KMS-11 (cell line): ENCODE measurements at regions not wholly inside any gene's neighbourhood (a gene's known extent, or its start where the extent isn't known, plus 50 kb on each side); places are given as distances from the start of the nearest gene placed in this dataset.

Source experiments
- H2AFZ ChIP-seq: fragments of 200-600 bp; sonication (generic); 2 replicates; pipeline ENCODE4 v1.6.1; 2016; ENCODE audit warnings: antibody characterized with exemption, mixed run types, low read depth
- H3K27ac ChIP-seq: fragments of 200-600 bp; sonication (generic); 2 replicates; pipeline ENCODE4 v1.6.1; 2016; ENCODE audit warnings: mild to moderate bottlenecking, mixed run types
- H3K27me3 ChIP-seq: fragments of 200-600 bp; sonication (generic); 2 replicates; pipeline ENCODE4 v1.6.1; 2017; ENCODE audit warnings: mild to moderate bottlenecking, low read depth, mixed run types, moderate library complexity; ENCODE audit not compliant: insufficient read depth
- H3K36me3 ChIP-seq: fragments of 200-600 bp; sonication (generic); 2 replicates; pipeline ENCODE4 v1.6.1; 2017; ENCODE audit warnings: mild to moderate bottlenecking, mixed run types; ENCODE audit not compliant: insufficient read depth
- H3K4me1 ChIP-seq: fragments of 200-600 bp; sonication (generic); 2 replicates; pipeline ENCODE4 v1.6.1; 2016; ENCODE audit warnings: mild to moderate bottlenecking, low read depth, mixed run types; ENCODE audit not compliant: poor library complexity, severe bottlenecking
- H3K4me2 ChIP-seq: fragments of 200-600 bp; sonication (generic); 2 replicates; pipeline ENCODE4 v1.7.0; 2016; ENCODE audit warnings: mild to moderate bottlenecking, mixed run types
- H3K4me3 ChIP-seq: fragments of 200-600 bp; sonication (generic); IDR thresholded peaks from 2 replicates; pipeline ENCODE4 v1.6.1; 2017; ENCODE audit warnings: low read depth, low read length, mixed read lengths; ENCODE audit not compliant: insufficient read depth
- H3K79me2 ChIP-seq: fragments of 200-600 bp; sonication (generic); 2 replicates; pipeline ENCODE4 v1.6.1; 2016; ENCODE audit warnings: low read depth, mixed run types; ENCODE audit not compliant: insufficient read depth
- H3K9ac ChIP-seq: fragments of 200-600 bp; sonication (generic); 2 replicates; pipeline ENCODE4 v1.6.1; 2016; ENCODE audit warnings: mild to moderate bottlenecking, mixed run types
- H4K20me1 ChIP-seq: fragments of 200-600 bp; sonication (generic); 2 replicates; pipeline ENCODE4 v1.6.1; 2016; ENCODE audit warnings: mild to moderate bottlenecking, mixed run types; ENCODE audit not compliant: insufficient read depth
- TF ChIP-seq, protein P1 (sequence below): fragments of 200-600 bp; sonication (generic); conservative IDR thresholded peaks from 2 replicates; pipeline ENCODE4 v1.6.1; 2017; ENCODE audit warnings: low read depth, mild to moderate bottlenecking, antibody characterized with exemption, low read length, moderate library complexity, mixed read lengths

DNA sequence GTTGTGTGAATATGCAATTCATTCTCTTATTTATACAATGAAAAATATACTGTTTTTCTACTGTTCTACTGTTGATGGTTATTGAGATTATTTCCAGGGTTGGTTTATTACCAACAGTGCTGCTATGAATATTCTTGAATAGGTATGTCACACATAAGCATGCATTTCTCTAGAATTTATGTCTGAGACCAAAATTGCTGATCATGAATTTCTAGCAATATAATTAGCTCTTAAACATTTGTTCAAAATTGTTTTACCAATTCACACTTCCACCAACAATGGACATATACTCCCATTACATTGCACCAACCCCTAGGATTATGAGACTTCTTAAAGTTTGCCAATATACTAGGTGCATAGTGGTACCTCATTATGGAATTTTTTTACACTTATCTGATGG lies 164.1 kb upstream of the KCNQ5 start:
- Histone ChIP-seq H3K4me3 (no peak overlapping the region), H4K20me1 (no peaks in the 10 kb centered on the region), H3K9ac (no peak overlapping the region), H3K79me2 (no peaks in the 10 kb centered on the region), H3K27me3 (no peaks in the 10 kb centered on the region), H3K36me3 (no peaks in the 10 kb centered on the region), H2AFZ (no peak overlapping the region), H3K27ac (no peak overlapping the region), H3K4me2 (no peak overlapping the region), H3K4me1 (peaks cover 34% of the 10 kb centered on the region)
- TF ChIP-seq, protein P1, sequence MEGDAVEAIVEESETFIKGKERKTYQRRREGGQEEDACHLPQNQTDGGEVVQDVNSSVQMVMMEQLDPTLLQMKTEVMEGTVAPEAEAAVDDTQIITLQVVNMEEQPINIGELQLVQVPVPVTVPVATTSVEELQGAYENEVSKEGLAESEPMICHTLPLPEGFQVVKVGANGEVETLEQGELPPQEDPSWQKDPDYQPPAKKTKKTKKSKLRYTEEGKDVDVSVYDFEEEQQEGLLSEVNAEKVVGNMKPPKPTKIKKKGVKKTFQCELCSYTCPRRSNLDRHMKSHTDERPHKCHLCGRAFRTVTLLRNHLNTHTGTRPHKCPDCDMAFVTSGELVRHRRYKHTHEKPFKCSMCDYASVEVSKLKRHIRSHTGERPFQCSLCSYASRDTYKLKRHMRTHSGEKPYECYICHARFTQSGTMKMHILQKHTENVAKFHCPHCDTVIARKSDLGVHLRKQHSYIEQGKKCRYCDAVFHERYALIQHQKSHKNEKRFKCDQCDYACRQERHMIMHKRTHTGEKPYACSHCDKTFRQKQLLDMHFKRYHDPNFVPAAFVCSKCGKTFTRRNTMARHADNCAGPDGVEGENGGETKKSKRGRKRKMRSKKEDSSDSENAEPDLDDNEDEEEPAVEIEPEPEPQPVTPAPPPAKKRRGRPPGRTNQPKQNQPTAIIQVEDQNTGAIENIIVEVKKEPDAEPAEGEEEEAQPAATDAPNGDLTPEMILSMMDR, result no peak

DNA sequence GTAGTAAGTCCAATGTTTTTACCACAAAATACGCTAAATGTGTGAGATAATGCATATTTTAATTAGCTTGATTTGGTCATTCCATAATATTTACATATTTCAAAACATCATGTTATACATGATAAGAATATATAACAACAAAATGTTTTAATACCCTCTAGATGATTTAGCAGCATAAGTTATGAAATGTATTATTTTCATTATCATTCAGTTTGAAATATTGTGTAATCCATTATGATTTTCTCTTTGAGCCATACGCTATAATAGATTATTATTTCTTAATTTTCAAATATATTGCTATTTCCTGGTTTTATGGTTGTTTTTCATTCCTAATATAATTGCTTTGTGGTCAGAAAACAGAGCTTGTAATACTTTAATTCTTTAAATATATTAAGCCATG lies 163.3 kb upstream of the KCNQ5 start:
- no peak overlapping the region for H3K4me3 ChIP-seq
- no peak overlapping the region for H3K27ac ChIP-seq
- H3K36me3 ChIP-seq, result no peaks in the 10 kb centered on the region
- no peak overlapping the region for H3K9ac ChIP-seq
- no peaks in the 10 kb centered on the region for H4K20me1 ChIP-seq
- TF ChIP-seq, protein P1, result no peak
- peaks cover 42% of the 10 kb centered on the region for H3K4me1 ChIP-seq
- H3K27me3 ChIP-seq, result no peaks in the 10 kb centered on the region
- H2AFZ ChIP-seq, result no peak overlapping the region
- no peak overlapping the region for H3K4me2 ChIP-seq
- no peaks in the 10 kb centered on the region for H3K79me2 ChIP-seq

DNA sequence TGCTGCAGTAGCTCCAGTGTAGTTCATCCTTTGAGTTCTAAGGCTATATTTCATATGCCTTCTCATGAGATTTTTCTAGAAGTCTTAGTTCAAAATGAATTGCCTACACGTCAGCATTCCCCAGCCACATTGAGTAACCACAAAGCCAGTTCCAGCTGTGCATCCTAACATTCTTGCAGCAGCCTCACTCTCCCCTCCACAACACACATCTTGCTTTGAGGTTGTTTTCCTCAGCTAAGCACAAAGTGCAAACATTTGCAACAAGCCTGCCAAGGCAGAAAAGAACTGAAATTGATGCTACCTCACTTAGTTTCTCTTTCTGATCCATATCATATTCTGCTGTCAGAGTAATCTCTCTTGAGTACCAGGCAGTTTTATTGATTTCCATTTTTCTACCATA lies 160.7 kb upstream of the KCNQ5 start:
- Histone ChIP-seq H3K4me2 (peak overlapping the region; percentile 46), H2AFZ (peak overlapping the region; percentile 28; the same call in 1 of the 2 replicates), H4K20me1 (no peaks in the 10 kb centered on the region), H3K4me3 (no peak overlapping the region), H3K79me2 (no peaks in the 10 kb centered on the region), H3K36me3 (no peaks in the 10 kb centered on the region), H3K9ac (no peak overlapping the region), H3K4me1 (peaks cover 64% of the 10 kb centered on the region), H3K27me3 (no peaks in the 10 kb centered on the region), H3K27ac (peak overlapping the region; percentile 42)
- TF ChIP-seq, protein P1, result no peak

DNA sequence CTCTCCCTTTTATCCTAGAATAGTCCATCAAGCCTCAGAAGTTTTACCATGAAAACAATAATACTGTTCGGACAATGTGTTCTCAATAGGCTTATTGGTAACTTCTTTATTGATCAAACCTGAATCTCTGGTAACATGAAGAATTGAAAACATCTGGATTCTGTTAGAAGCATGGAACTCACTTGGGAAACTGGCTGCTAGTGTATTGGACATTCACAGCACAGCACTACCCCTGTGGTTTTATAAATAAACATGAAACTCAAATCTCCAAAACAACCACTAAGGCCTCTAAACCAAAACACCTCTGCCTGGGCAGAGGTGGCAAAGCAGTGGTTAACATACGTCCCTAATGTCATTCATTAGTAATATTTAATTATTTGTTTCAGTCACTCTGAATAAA lies 157.6 kb upstream of the KCNQ5 start:
- TF ChIP-seq, protein P1, result no peak
- Histone ChIP-seq H3K4me2 (peak overlapping the region; percentile 46), H3K27me3 (no peaks in the 10 kb centered on the region)

More for the DNA sequence above, 157.6 kb upstream of the KCNQ5 start:
- H4K20me1 ChIP-seq, result no peaks in the 10 kb centered on the region
- no peak overlapping the region for H2AFZ ChIP-seq
- H3K36me3 ChIP-seq, result no peaks in the 10 kb centered on the region
- H3K79me2 ChIP-seq, result no peaks in the 10 kb centered on the region
- no peak overlapping the region for H3K27ac ChIP-seq
- peaks cover 64% of the 10 kb centered on the region for H3K4me1 ChIP-seq
- no peak overlapping the region for H3K9ac ChIP-seq
- H3K4me3 ChIP-seq, result no peak overlapping the region
